ENCODE measurements at regions not wholly inside any gene's neighbourhood (a gene's known extent, or its start where the extent isn't known, plus 50 kb on each side); places are given as distances from the start of the nearest gene placed in this dataset.

- peak in 1 of 2 donors; percentile 10 for DNase-seq (ENCODE audit: low read depth in 1 of 2, low spot score in 1 of 2)
- Histone ChIP-seq H3K4me1 (ENCODE audit: low read depth) (peaks cover 17% of the 10 kb centered on the region), H3K4me3 (no peak overlapping the region), H3K27me3 (peaks cover 16% of the 10 kb centered on the region), H3K9me3 (ENCODE audit: low read depth) (no peaks in the 10 kb centered on the region), H3K27ac (no peak overlapping the region), H3K36me3 (no peaks in the 10 kb centered on the region)
- no peak for TF ChIP-seq CTCF (IDR thresholded peaks at IDR 0.05; ENCODE audit: low read depth, low read length)
Measured at GRCh38 chr5:106974272-106974671, 696.5 kb downstream of the EFNA5 start.

- Histone ChIP-seq H3K27me3 (no peaks in the 10 kb centered on the region), H3K9me3 (ENCODE audit: low read depth) (no peaks in the 10 kb centered on the region), H3K4me1 (ENCODE audit: low read depth) (no peaks in the 10 kb centered on the region), H3K4me3 (no peak overlapping the region), H3K27ac (no peak overlapping the region), H3K36me3 (no peaks in the 10 kb centered on the region)
- no peak for TF ChIP-seq CTCF (IDR thresholded peaks at IDR 0.05; ENCODE audit: low read depth, low read length)
- no peak for DNase-seq (ENCODE audit: low read depth in 1 of 2, low spot score in 1 of 2)
Measured at GRCh38 chr5:106966686-106967315, 703.9 kb downstream of the EFNA5 start.

GRCh38 chr5:106964132-106964531, 706.6 kb downstream of the EFNA5 start:
- no peaks in the 10 kb centered on the region for H3K36me3 ChIP-seq
- H3K9me3 ChIP-seq (ENCODE audit: low read depth): no peaks in the 10 kb centered on the region
- H3K4me3 ChIP-seq: no peak overlapping the region
- no peak for DNase-seq (ENCODE audit: low read depth in 1 of 2, low spot score in 1 of 2)
- H3K4me1 ChIP-seq (ENCODE audit: low read depth): no peaks in the 10 kb centered on the region
- H3K27me3 ChIP-seq: no peaks in the 10 kb centered on the region
- TF ChIP-seq CTCF (IDR thresholded peaks at IDR 0.05; ENCODE audit: low read depth, low read length): no peak
- H3K27ac ChIP-seq: no peak overlapping the region

GRCh38 chr5:106963630-106964029, 707.1 kb downstream of the EFNA5 start:
- H3K9me3 ChIP-seq (ENCODE audit: low read depth): no peaks in the 10 kb centered on the region
- no peaks in the 10 kb centered on the region for H3K36me3 ChIP-seq
- no peaks in the 10 kb centered on the region for H3K4me1 ChIP-seq (ENCODE audit: low read depth)
- no peak overlapping the region for H3K4me3 ChIP-seq
- no peaks in the 10 kb centered on the region for H3K27me3 ChIP-seq
- no peak for DNase-seq (ENCODE audit: low read depth in 1 of 2, low spot score in 1 of 2)
- TF ChIP-seq CTCF (IDR thresholded peaks at IDR 0.05; ENCODE audit: low read depth, low read length): no peak
- no peak overlapping the region for H3K27ac ChIP-seq

GRCh38 chr5:106962464-106963230, 708.1 kb downstream of the EFNA5 start:
- TF ChIP-seq CTCF (IDR thresholded peaks at IDR 0.05; ENCODE audit: low read depth, low read length): no peak
- peak in 1 of 2 donors; percentile 60 for DNase-seq (ENCODE audit: low read depth in 1 of 2, low spot score in 1 of 2)
- no peaks in the 10 kb centered on the region for H3K36me3 ChIP-seq
- H3K9me3 ChIP-seq (ENCODE audit: low read depth): no peaks in the 10 kb centered on the region
- H3K4me3 ChIP-seq: no peak overlapping the region
- no peaks in the 10 kb centered on the region for H3K27me3 ChIP-seq
- peak overlapping the region; percentile 12 for H3K27ac ChIP-seq
- H3K4me1 ChIP-seq (ENCODE audit: low read depth): no peaks in the 10 kb centered on the region
